Activated CD4-positive, alpha-beta T cell treated with anti-CD3 and anti-CD28 coated beads, Interleukin-2, Interleukin-6, amounts not matched to agents 100 ng/mL and 50 ng/mL, durations not matched to agents 16 hours and 8 hours (primary cell): ENCODE measurements at regions not wholly inside any gene's neighbourhood (a gene's known extent, or its start where the extent isn't known, plus 50 kb on each side); places are given as distances from the start of the nearest gene placed in this dataset.
"Not testable (repeated sequence)": the region's sequence is repeated elsewhere in the genome, so short reads cannot be mapped to it uniquely, and the experiment has no call there.

ENCODE experiments used
- DNase-seq: peaks from one replicate; pipeline ENCODE4 v3.0.0-alpha.2; 2020

DNA sequence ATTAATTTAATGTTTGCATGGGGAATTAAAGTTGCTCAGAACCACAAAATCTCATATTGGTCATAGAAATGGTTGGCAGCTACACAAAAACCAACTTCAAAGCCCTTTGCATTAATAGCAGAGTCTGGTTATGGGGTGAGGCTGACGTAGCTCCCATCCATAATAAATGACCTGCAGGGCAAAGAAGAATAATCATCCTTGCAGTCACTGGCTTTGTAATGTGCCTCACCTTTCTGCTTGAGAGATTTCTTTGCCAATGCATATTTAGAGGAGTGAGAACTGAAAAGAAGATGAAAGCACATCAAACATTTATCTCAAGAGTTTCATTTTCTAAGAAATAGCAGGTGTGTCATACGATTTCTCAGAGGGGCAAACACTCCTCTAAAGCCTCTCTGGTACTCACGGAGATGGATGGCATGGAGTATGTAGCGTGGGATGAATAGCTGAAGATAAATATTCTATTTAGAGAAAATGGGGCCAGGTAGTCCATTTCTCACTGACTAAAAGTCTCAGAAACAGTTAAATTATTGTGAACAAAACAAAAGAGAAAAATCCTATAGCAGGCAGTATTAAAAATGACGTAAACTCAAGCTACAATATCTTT lies 1491.9 kb downstream of the FAM181B start:
- DNase-seq: no peak

DNA sequence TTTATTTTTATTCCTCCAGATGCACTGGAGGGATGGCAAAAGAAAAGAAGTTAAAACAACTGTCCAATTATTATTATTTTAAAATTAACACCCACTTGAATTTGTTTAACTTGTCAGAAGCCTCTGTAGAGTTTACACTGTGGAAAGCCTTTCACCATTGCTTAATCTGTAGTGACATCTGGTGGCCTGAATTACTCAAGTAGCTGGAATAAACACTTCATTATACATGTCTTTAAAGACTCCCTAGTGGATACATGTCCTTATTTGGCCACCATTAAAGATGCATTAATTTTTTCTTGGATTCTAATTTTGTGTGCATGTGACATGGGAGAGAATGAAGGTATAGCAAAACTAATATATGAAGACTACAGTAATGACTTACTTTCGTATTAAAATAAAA lies 1496.5 kb downstream of the FAM181B start:
- peak; percentile 13 for DNase-seq

GRCh38 chr11:81227409-81227808 lies 1506.3 kb downstream of the FAM181B start:
- not testable (repeated sequence) for DNase-seq

DNA sequence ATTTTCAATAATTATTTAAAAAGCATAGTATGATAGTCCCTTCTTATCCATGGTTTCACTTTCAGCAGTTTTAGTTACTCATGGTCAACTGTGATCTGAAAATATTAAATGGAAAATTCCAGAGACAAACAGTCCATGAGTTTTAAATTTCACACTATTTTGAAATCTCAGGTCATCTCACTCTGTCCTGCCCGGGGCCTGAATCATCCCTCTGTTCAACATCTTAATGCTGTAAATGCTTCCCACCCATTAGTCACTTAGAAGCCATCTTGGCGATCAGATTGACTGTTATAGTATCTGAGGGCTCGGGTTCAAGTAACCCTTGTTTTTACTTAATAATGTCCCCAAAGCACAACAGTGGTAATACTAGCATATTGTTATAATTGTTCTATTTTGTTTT lies 1509.3 kb downstream of the FAM181B start:
- DNase-seq: no peak

DNA sequence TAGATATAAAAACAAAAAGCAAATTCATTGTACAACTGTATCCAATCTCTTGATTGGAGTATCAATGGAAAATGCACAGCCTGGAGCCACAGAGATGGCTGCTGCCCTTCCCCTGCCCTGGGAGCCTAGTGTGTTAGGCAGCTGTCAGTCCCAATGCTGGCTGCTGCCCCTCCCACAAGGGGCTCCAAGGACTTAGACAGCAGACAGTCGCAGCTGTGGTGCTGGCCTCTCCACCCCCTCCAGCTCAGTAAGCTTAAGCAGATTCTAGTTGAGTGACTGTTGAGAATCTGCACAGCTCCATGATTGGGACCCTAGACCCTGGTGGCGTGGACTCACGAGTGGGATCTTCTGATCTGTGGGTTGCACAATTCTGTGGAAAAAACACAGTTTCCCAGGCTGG lies 1511.2 kb downstream of the FAM181B start:
- no peak for DNase-seq

- no peak for DNase-seq
These were observed 1513.3 kb downstream of the FAM181B start for GRCh38 chr11:81220146-81220895.

DNA sequence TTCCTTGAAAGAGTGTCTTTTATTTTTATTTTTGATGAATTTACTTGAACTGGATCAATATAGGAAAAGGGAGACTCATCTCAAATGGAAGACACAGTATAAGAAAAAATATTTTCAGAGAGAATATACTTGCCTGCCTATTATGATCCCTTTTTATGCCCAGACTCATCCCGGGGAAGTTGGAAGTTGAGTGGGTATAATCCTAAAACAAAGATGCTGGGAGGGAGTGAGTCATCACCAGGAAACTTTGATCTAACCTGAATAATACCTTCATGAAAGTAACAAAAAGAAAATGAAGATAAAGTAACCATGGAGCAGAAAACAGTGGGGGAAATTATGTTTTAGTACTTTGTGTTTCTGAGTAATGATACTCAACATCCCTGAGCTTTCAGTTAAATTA lies 1514.0 kb downstream of the FAM181B start:
- DNase-seq: no peak

- no peak for DNase-seq
These were observed 1515.2 kb downstream of the FAM181B start for GRCh38 chr11:81218440-81218839.

DNA sequence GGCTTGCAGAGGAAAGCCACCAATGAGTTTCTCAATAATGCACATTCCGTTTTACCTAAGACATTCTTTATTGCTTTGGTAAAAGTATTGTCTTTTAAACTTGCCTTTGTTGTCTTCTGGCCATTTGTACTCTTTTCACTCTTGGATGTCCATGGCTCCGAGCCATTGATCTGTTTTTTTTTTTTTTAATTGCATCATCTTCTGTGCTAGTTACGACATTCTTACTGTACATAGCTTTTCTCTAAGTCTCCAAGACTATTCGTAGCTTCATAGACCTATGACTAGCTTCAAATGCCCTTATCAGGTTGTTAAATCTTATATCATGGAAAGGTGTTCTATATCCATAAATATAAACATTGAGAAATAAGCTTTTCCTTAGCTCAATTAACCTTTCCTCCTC lies 1522.6 kb downstream of the FAM181B start:
- no peak for DNase-seq

- DNase-seq: no peak
These were observed 1526.1 kb downstream of the FAM181B start for GRCh38 chr11:81207421-81208054.

GRCh38 chr11:81203876-81204275 lies 1529.8 kb downstream of the FAM181B start:
- DNase-seq: no peak

DNA sequence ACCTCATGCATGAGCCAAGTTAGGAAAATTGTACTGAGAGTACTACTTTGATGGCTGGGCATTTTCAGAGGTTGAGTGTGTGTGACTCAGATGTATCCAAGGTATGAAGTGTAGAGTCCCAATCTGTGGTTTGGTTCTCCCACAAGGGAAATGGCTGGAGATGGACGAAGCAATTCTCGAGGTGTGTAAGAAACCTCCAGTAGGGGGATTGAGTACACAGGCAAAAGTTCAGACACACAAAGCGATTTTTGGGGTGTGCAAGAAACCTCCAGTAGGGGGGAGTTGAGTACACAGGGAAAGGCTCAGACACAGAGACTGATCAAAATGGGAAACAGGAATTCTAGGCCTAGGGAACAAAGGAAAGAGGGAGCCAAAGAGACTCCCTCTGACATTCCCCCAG lies 1536.3 kb downstream of the FAM181B start:
- no peak for DNase-seq

- DNase-seq: no peak
These were observed 1541.1 kb downstream of the FAM181B start for GRCh38 chr11:81192516-81192915.

DNA sequence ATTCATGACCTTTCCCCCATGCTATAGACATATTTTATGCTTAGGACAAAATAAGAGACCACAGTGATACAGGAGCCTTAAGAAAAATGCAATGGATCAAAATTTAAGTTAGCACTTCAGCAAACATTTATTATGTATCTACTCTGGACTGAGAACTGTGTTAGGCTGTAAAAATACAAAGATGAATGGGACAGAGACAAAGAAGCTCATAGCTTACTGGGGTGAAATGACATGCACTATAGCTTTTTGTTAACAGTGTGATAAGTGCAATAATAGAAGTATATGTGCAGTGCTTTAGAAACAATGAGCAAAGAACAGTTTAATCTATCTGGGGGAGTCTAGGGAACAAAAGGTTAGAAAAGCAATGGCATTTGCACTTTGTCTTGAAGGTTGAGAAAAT lies 1543.1 kb downstream of the FAM181B start:
- no peak for DNase-seq

DNA sequence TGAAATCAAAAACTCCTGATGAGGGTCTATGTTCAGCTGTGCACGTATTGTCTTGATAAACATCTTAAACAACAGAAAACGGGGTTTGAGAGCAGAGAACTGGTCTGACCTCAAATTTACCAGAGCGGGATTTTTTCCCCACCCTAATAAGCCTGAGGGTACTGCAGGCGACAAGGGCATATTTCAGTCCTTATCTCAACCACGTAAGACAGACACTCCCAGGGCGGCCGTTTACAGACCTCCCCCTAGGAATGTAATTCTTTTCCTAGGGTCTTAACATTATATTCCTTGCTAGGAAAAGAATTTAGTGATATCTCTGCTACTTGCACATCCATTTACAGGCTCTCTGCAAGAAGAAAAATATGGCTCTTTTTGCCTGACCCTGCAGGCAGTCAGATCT lies 1546.6 kb downstream of the FAM181B start:
- not testable (repeated sequence) for DNase-seq

DNA sequence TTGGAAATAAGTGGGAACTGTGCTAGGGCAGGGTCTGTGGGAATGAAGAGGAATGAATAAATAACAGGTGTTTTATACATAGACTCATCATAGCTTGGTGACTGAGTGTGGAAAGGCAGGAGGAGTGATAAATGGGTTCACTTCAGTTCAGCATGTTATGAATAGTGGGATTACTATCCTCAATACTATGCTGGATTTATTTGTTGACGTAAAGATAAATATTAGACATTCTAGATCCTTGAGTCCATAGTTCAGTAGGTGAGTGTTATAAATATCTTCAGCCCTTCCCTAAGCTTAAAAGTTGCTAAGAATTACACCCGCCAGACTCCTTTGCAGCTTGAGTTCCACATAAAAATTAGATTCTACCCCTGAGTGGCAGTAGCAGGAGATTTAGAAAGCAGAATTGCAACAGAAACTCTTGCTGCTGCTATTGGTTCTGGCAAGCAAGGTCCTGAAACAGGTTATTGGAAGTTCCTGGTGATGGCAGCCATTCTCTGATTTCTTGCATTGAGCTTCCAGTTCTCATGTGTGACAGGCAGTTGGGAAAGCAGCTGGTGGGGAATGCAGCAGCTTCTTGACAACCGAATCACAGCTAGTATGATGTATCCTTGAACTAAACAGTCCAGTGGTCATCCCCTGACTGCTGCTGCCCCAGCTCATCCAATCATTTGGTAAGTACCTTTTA lies 1558.9 kb downstream of the FAM181B start:
- DNase-seq: no peak

- no peak for DNase-seq
These were observed 1568.5 kb downstream of the FAM181B start for GRCh38 chr11:81165164-81165563.

DNA sequence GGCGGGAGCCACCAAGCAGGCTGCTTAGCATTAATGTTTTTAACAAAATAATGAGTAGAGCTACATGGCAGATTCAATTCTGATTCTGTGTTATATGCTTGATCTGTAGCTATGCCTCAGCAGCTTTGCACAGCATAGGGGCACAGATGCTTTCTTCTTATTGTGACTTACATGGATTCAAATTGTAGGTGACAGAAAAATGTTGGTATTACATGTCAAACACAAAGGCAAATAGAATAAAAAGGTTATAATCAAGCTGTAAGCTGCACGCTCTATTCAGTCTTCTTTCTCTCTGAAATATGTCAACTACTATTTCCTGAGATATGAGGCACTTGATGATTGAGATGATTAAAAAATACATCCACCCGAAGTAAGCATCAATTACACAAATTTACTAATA lies 1573.8 kb downstream of the FAM181B start:
- no peak for DNase-seq

DNA sequence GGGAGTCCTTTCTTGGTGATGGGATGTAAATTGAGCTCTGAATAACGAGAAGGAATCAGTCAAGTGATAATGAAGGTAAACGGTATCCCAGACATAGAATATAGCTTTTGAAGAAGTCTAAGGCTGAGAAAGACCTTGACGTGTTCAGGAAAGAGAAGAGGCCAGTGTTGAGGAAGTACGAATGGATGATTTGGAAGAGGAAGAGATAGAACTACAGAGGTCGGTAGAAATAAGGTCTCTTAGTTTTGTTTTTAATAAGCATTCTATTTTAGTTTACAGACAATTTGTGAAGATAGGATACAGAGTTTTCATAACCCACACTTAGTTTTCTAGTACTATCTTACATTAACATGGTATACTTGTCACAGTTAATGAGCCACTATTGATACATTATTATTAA lies 1598.1 kb downstream of the FAM181B start:
- no peak for DNase-seq

DNA sequence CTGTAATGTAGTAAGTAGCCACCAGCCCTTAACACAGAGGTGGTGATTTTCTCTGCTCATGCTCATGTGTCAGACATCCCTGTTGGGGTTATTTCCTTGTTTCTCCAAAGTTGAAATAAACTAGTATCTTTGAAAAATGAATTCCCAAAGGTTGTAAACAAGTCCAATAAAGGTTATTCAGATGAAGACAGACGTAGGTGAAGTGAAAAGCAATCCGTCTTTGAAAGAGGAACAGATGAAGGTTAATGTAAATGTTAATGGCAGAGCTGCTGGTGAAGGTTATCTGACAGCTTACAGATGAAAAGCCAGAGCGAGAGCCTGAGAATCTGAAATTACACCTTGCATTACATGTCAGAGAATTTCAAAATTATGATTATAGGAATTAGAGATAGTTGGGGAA lies 1604.0 kb downstream of the FAM181B start:
- DNase-seq: no peak

GRCh38 chr11:81112718-81113117 lies 1620.9 kb downstream of the FAM181B start:
- no peak for DNase-seq

DNA sequence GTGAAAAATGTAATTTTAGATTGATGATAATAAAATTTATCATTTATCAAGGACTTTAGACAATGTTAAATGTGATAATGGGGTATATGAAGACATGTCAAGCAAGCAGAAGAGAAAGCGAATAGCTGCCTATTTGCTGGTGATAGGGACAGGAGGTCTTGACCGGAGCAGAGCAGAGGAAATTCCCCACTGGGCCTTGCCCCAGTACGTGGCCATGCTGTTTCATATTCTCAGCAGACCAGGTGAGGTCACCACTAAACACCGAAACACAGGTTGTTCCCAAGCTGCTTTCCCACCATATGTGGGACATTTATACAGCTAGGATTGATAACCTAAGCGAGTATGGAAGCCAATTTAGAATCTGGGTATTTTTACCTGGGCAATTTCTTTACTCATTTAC lies 1629.6 kb downstream of the FAM181B start:
- DNase-seq: no peak

DNA sequence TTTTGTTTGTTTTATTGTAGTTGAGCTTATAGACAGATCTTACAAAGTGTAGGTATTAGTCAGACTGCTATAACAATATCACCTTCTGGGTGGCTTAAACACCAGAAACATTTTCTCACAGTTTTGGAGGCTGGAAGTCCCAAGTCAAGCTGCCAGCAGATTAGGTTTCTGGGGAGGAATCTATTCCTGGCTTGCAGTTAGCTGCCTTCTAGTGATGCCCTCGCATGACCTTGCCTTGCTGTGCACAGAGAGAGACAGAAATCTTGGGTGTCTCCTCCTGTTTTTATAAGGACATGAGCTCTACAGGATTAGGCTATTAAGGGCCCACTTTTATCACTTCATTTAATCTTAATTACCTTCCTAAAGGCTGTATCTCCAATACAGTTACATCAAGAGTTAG lies 1635.2 kb downstream of the FAM181B start:
- no peak for DNase-seq

GRCh38 chr11:81092522-81092921 lies 1641.1 kb downstream of the FAM181B start:
- no peak for DNase-seq
